GM12874 (cell line): ENCODE measurements at regions not wholly inside any gene's neighbourhood (a gene's known extent, or its start where the extent isn't known, plus 50 kb on each side); places are given as distances from the start of the nearest gene placed in this dataset.

ENCODE experiments used
- TF ChIP-seq, protein P1 (sequence below): IDR thresholded peaks from 2 replicates; pipeline ENCODE4 v1.5.1; 2011; ENCODE audit warnings: low read depth, mild to moderate bottlenecking, control low read depth, low read length, moderate library complexity; ENCODE audit not compliant: insufficient read depth

DNA sequence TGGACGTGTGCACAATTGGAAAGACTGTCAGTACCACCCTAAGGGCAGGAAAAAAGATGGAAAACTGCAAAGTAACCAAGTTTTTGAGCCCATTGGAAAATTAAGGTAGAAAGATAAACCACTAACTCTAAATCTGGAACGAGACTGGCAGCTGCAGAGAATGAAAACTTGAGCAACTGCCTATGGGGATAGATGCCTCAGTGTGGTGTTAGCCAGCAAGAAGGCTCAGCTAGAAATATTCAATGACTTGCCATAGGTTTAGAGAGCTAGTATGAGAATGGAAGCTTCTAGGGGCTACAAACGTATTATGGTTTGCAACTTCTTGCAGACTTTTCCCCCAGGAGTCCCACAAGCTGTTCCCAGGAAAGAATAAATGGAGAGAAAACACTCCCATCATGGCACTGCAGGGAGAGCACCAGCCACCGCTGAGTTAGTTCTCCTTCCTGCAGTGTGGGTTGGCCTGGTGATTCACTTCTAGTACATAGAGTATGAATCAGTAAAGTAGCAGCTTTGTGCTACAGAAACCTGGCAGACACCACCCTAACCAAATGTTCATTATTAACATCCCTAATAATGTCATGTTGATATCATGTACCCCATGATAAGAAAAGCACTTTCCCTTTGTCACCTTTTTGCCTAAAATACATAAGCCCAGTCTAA is 372.4 kb upstream of the VWC2 start:
- TF ChIP-seq, protein P1, sequence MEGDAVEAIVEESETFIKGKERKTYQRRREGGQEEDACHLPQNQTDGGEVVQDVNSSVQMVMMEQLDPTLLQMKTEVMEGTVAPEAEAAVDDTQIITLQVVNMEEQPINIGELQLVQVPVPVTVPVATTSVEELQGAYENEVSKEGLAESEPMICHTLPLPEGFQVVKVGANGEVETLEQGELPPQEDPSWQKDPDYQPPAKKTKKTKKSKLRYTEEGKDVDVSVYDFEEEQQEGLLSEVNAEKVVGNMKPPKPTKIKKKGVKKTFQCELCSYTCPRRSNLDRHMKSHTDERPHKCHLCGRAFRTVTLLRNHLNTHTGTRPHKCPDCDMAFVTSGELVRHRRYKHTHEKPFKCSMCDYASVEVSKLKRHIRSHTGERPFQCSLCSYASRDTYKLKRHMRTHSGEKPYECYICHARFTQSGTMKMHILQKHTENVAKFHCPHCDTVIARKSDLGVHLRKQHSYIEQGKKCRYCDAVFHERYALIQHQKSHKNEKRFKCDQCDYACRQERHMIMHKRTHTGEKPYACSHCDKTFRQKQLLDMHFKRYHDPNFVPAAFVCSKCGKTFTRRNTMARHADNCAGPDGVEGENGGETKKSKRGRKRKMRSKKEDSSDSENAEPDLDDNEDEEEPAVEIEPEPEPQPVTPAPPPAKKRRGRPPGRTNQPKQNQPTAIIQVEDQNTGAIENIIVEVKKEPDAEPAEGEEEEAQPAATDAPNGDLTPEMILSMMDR: no peak

GRCh38 chr7:49403844-49404243 is 369.6 kb upstream of the VWC2 start:
- TF ChIP-seq, protein P1: no peak

- TF ChIP-seq, protein P1: no peak
Measured at GRCh38 chr7:49407205-49407604, 366.2 kb upstream of the VWC2 start.

DNA sequence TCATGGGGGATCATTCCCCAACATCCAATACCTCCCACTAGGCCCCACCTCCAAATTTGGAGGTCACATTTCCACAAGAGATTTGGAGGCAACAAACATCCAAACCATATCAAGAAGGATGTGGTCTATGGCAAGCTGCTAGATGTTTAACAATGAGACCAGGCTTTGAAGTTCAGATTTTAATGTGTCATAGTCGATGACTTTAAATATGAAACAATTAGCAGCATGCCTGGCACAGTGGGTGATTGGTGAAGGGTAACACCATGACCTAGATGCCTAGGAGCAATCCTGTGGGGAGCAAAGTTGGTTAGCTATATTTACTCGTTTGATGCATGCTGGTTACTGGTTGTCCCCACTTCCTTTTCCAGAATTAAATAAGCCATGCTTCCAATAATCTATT is 356.4 kb upstream of the VWC2 start:
- TF ChIP-seq, protein P1: no peak

- TF ChIP-seq, protein P1: no peak
Measured at GRCh38 chr7:49418963-49419362, 354.5 kb upstream of the VWC2 start.

- TF ChIP-seq, protein P1: no peak
Measured at GRCh38 chr7:49422564-49422963, 350.9 kb upstream of the VWC2 start.

- TF ChIP-seq, protein P1: no peak
Measured at GRCh38 chr7:49424109-49424508, 349.3 kb upstream of the VWC2 start.

GRCh38 chr7:49425277-49425818 is 348.1 kb upstream of the VWC2 start:
- TF ChIP-seq, protein P1: no peak
